ENCODE measurements at regions not wholly inside any gene's neighbourhood (a gene's known extent, or its start where the extent isn't known, plus 50 kb on each side); places are given as distances from the start of the nearest gene placed in this dataset.

DNA sequence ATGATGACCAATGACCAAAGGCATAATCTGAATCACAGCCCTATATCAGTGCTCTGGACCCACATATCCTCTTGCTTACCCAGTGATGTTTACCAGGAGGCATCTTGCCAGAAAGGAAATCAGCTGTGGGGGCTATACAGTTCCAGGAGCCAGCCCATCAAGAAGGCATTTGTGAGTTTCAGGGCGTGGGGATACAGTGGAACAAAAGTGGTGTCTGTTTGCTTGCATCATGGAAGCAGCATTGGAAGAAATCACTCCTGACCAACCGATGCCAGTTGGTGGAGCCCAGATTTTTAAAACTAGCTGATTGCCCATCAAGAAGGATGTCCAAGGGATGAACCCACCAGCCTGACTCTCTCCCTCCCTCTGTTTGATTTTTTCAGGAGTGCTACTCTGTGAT lies 106.5 kb upstream of the EGFLAM start:
- TF ChIP-seq, protein P1, sequence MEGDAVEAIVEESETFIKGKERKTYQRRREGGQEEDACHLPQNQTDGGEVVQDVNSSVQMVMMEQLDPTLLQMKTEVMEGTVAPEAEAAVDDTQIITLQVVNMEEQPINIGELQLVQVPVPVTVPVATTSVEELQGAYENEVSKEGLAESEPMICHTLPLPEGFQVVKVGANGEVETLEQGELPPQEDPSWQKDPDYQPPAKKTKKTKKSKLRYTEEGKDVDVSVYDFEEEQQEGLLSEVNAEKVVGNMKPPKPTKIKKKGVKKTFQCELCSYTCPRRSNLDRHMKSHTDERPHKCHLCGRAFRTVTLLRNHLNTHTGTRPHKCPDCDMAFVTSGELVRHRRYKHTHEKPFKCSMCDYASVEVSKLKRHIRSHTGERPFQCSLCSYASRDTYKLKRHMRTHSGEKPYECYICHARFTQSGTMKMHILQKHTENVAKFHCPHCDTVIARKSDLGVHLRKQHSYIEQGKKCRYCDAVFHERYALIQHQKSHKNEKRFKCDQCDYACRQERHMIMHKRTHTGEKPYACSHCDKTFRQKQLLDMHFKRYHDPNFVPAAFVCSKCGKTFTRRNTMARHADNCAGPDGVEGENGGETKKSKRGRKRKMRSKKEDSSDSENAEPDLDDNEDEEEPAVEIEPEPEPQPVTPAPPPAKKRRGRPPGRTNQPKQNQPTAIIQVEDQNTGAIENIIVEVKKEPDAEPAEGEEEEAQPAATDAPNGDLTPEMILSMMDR (IDR thresholded peaks at IDR 0.05 in 2 of 3, conservative IDR thresholded peaks at IDR 0.05 in 1 of 3; ENCODE audit: borderline replicate concordance in 1 of 3, insufficient read depth in 1 of 3, low read depth in 2 of 3, low read length in 2 of 3): no peak
- no peak for TF ChIP-seq EZH2 (IDR thresholded peaks at IDR 0.05)
- no peak for TF ChIP-seq POLR2AphosphoS5 (IDR thresholded peaks at IDR 0.05; ENCODE audit: low read depth, low read length)
- no peak for TF ChIP-seq FOSL1 (IDR thresholded peaks at IDR 0.05; ENCODE audit: low read depth)
- no peak for TF ChIP-seq SIN3A (IDR thresholded peaks at IDR 0.05; ENCODE audit: low read depth)
- no peak for TF ChIP-seq POLR2A (IDR thresholded peaks at IDR 0.05; ENCODE audit: borderline replicate concordance, extremely low read depth, insufficient read depth, insufficient read length)
